NOMO-1 treated with DMSO at 0.1 percent for 48 hours (cell line): ENCODE measurements at regions not wholly inside any gene's neighbourhood (a gene's known extent, or its start where the extent isn't known, plus 50 kb on each side); places are given as distances from the start of the nearest gene placed in this dataset.
"Not testable (repeated sequence)": the region's sequence is repeated elsewhere in the genome, so short reads cannot be mapped to it uniquely, and the experiment has no call there.

Source experiments
- DNase-seq: peaks from one replicate; lab custom pipeline; 2025; ENCODE audit not compliant: unreplicated experiment; lab: John Stamatoyannopoulos, UW

- no peak for DNase-seq
Observed at GRCh38 chr3:86887876-86888275, 103.1 kb downstream of the VGLL3 start.

- DNase-seq: no peak
Observed at GRCh38 chr3:86880066-86880465, 110.9 kb downstream of the VGLL3 start.

GRCh38 chr3:86876504-86877181, 114.3 kb downstream of the VGLL3 start:
- DNase-seq: not testable (repeated sequence)

- not testable (repeated sequence) for DNase-seq
Observed at GRCh38 chr3:86874790-86875189, 116.2 kb downstream of the VGLL3 start.

GRCh38 chr3:86869566-86869965, 121.4 kb downstream of the VGLL3 start:
- no peak for DNase-seq

- no peak for DNase-seq
Observed at GRCh38 chr3:86867982-86868381, 123.0 kb downstream of the VGLL3 start.

GRCh38 chr3:86865506-86865905, 125.4 kb downstream of the VGLL3 start:
- DNase-seq: no peak

- DNase-seq: no peak
Observed at GRCh38 chr3:86856711-86857110, 134.2 kb downstream of the VGLL3 start.

GRCh38 chr3:86849991-86850390, 141.0 kb downstream of the VGLL3 start:
- DNase-seq: no peak

- no peak for DNase-seq
Observed at GRCh38 chr3:86845726-86846125, 145.2 kb downstream of the VGLL3 start.

GRCh38 chr3:86838927-86839326, 152.0 kb downstream of the VGLL3 start:
- no peak for DNase-seq

- DNase-seq: no peak
Observed at GRCh38 chr3:86837871-86838270, 153.1 kb downstream of the VGLL3 start.

- no peak for DNase-seq
Observed at GRCh38 chr3:86830566-86830965, 160.4 kb downstream of the VGLL3 start.

GRCh38 chr3:86828751-86829150, 162.2 kb downstream of the VGLL3 start:
- DNase-seq: no peak

- not testable (repeated sequence) for DNase-seq
Observed at GRCh38 chr3:86827582-86827981, 163.4 kb downstream of the VGLL3 start.

GRCh38 chr3:86826292-86826691, 164.7 kb downstream of the VGLL3 start:
- DNase-seq: no peak

GRCh38 chr3:86815880-86816279, 175.1 kb downstream of the VGLL3 start:
- no peak for DNase-seq

- DNase-seq: no peak
Observed at GRCh38 chr3:86814918-86815655, 175.9 kb downstream of the VGLL3 start.

- DNase-seq: no peak
Observed at GRCh38 chr3:86814321-86814720, 176.6 kb downstream of the VGLL3 start.

- no peak for DNase-seq
Observed at GRCh38 chr3:86801921-86802320, 189.0 kb downstream of the VGLL3 start.

GRCh38 chr3:86801066-86801465, 189.9 kb downstream of the VGLL3 start:
- no peak for DNase-seq

GRCh38 chr3:86800116-86800515, 190.8 kb downstream of the VGLL3 start:
- DNase-seq: no peak

- no peak for DNase-seq
Observed at GRCh38 chr3:86797946-86798345, 193.0 kb downstream of the VGLL3 start.
